KOPT-K1 (cell line): ENCODE measurements at regions not wholly inside any gene's neighbourhood (a gene's known extent, or its start where the extent isn't known, plus 50 kb on each side); places are given as distances from the start of the nearest gene placed in this dataset.
"Not testable (repeated sequence)": the region's sequence is repeated elsewhere in the genome, so short reads cannot be mapped to it uniquely, and the experiment has no call there.

ENCODE experiments used
- H3K27ac ChIP-seq: fragments of 200-600 bp; sonication (generic); 2 replicates; pipeline ENCODE4 v1.5.1; 2016; ENCODE audit warnings: antibody characterized with exemption, mild to moderate bottlenecking, low read depth, low read length; ENCODE audit not compliant: poor library complexity, severe bottlenecking
- H3K36me3 ChIP-seq: fragments of 200-600 bp; sonication (generic); 2 replicates; pipeline ENCODE4 v1.5.1; 2017; ENCODE audit warnings: antibody characterized with exemption, mild to moderate bottlenecking, low read length, moderate library complexity; ENCODE audit not compliant: insufficient read depth
- H3K9me3 ChIP-seq: fragments of 200-600 bp; sonication (generic); 2 replicates; pipeline ENCODE4 v1.5.1; 2017; ENCODE audit warnings: antibody characterized with exemption, low read length, mild to moderate bottlenecking; ENCODE audit not compliant: insufficient read depth, poor library complexity, severe bottlenecking

- H3K36me3 ChIP-seq: no peaks in the 10 kb centered on the region
- H3K9me3 ChIP-seq: peaks cover 4% of the 10 kb centered on the region
- no peak overlapping the region for H3K27ac ChIP-seq
These were observed 207.5 kb downstream of the SPP2 start for GRCh38 chr2:234257859-234258561.

GRCh38 chr2:234256516-234256915 lies 206.0 kb downstream of the SPP2 start:
- Histone ChIP-seq H3K36me3 (no peaks in the 10 kb centered on the region), H3K27ac (no peak overlapping the region)

GRCh38 chr2:234254783-234255521 lies 204.4 kb downstream of the SPP2 start:
- no peaks in the 10 kb centered on the region for H3K9me3 ChIP-seq
- peak overlapping the region; percentile 28 for H3K27ac ChIP-seq
- H3K36me3 ChIP-seq: no peaks in the 10 kb centered on the region

More at GRCh38 chr2:234256516-234256915, 206.0 kb downstream of the SPP2 start:
- H3K9me3 ChIP-seq: no peaks in the 10 kb centered on the region

- no peaks in the 10 kb centered on the region for H3K9me3 ChIP-seq
- H3K27ac ChIP-seq: no peak overlapping the region
These were observed 202.3 kb downstream of the SPP2 start for GRCh38 chr2:234252772-234253171.

GRCh38 chr2:234251326-234252271 lies 201.1 kb downstream of the SPP2 start:
- Histone ChIP-seq H3K9me3 (no peaks in the 10 kb centered on the region), H3K36me3 (no peaks in the 10 kb centered on the region), H3K27ac (no peak overlapping the region)

More at GRCh38 chr2:234252772-234253171, 202.3 kb downstream of the SPP2 start:
- H3K36me3 ChIP-seq: no peaks in the 10 kb centered on the region

- no peak overlapping the region for H3K27ac ChIP-seq
- no peaks in the 10 kb centered on the region for H3K36me3 ChIP-seq
- H3K9me3 ChIP-seq: no peaks in the 10 kb centered on the region
These were observed 200.4 kb downstream of the SPP2 start for GRCh38 chr2:234250926-234251325.

GRCh38 chr2:234249873-234250272 lies 199.4 kb downstream of the SPP2 start:
- H3K27ac ChIP-seq: no peak overlapping the region

GRCh38 chr2:234249034-234249735 lies 198.7 kb downstream of the SPP2 start:
- H3K27ac ChIP-seq: no peak overlapping the region

More at GRCh38 chr2:234249873-234250272, 199.4 kb downstream of the SPP2 start:
- no peaks in the 10 kb centered on the region for H3K9me3 ChIP-seq
- no peaks in the 10 kb centered on the region for H3K36me3 ChIP-seq

GRCh38 chr2:234248213-234248710 lies 197.8 kb downstream of the SPP2 start:
- not testable (repeated sequence) for H3K27ac ChIP-seq, H3K9me3 ChIP-seq, H3K36me3 ChIP-seq

More at GRCh38 chr2:234249034-234249735, 198.7 kb downstream of the SPP2 start:
- Histone ChIP-seq H3K36me3 (no peaks in the 10 kb centered on the region), H3K9me3 (no peaks in the 10 kb centered on the region)

- no peak overlapping the region for H3K27ac ChIP-seq
- H3K36me3 ChIP-seq: no peaks in the 10 kb centered on the region
- no peaks in the 10 kb centered on the region for H3K9me3 ChIP-seq
These were observed 197.1 kb downstream of the SPP2 start for GRCh38 chr2:234247453-234248180.

- no peaks in the 10 kb centered on the region for H3K36me3 ChIP-seq
- peak overlapping the region; percentile 8 for H3K27ac ChIP-seq
- H3K9me3 ChIP-seq: no peaks in the 10 kb centered on the region
These were observed 195.4 kb downstream of the SPP2 start for GRCh38 chr2:234245945-234246344.

GRCh38 chr2:234243871-234244565 lies 193.5 kb downstream of the SPP2 start:
- Histone ChIP-seq H3K9me3 (peaks cover 8% of the 10 kb centered on the region), H3K27ac (peak overlapping the region; percentile 59), H3K36me3 (no peaks in the 10 kb centered on the region)

GRCh38 chr2:234242459-234242836 lies 191.9 kb downstream of the SPP2 start:
- no peaks in the 10 kb centered on the region for H3K36me3 ChIP-seq

More at GRCh38 chr2:234242459-234242836, 191.9 kb downstream of the SPP2 start:
- Histone ChIP-seq H3K27ac (no peak overlapping the region), H3K9me3 (peaks cover 10% of the 10 kb centered on the region)
